T-helper 2 cell treated with Interferon-gamma antibody and Interleukin-4, amounts not matched to agents 5 μg/mL and 100 μg/mL, for 36 hours (primary cell): ENCODE measurements at regions not wholly inside any gene's neighbourhood (a gene's known extent, or its start where the extent isn't known, plus 50 kb on each side); places are given as distances from the start of the nearest gene placed in this dataset.
"Not testable (repeated sequence)": the region's sequence is repeated elsewhere in the genome, so short reads cannot be mapped to it uniquely, and the experiment has no call there.

ENCODE experiments used
- DNase-seq: peaks from one replicate; pipeline ENCODE4 v3.0.0; 2021; ENCODE audit warnings: low spot score
- H3K27ac Mint-ChIP-seq: one replicate; pipeline ENCODE4 v1.8.0; 2021; ENCODE audit warnings: mild to moderate bottlenecking, mixed read lengths
- H3K27me3 Mint-ChIP-seq: one replicate; pipeline ENCODE4 v1.8.0; 2021; ENCODE audit warnings: low read depth, mixed read lengths
- H3K36me3 Mint-ChIP-seq: one replicate; pipeline ENCODE4 v1.8.0; 2021; ENCODE audit warnings: low read depth, mixed read lengths
- H3K4me1 Mint-ChIP-seq: one replicate; pipeline ENCODE4 v1.8.0; 2021; ENCODE audit warnings: low read depth, mixed read lengths
- H3K4me3 Mint-ChIP-seq: one replicate; pipeline ENCODE4 v1.8.0; 2022; ENCODE audit warnings: mild to moderate bottlenecking, moderate library complexity, mixed read lengths
- H3K9me3 Mint-ChIP-seq: one replicate; pipeline ENCODE4 v1.8.0; 2021; ENCODE audit warnings: mixed read lengths

DNA sequence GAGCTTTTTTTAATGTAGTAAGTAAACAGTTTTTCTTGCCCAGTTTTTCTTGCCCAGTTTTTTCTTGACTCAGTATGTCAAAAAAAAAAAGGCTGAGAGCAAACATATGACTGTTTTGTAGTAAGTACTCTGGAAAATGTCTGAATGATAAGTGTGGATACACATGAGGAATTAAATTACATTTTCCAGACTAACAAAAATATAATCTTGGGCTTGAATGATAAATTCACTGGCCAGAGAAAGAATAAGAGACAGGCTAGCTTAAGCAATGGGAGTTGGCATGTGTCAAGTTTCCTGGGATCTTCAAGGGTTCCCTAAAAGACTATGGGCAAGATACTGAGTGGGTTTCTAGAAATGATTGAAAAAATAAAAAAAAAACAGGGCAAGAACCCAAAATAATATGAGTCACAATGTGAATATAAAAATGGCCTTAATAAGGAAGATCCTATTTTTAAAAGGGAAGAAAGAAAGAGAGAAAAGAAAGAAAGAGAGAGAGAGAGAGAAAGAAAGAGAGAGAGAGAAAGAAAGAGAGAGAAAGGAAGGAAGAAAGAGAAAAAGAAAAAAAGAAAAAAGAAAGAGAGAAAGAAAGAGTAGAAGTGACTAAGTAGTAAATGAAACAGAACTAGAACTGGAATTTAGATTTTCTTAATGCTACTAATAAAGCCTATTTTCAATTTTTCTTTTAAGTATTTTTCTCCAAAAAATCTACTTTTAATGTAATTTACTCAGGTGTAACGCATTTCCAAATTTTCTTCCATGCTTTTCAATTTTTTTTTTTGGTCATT, 60.2 kb downstream of the TFPI2 start:
- DNase-seq: no peak
- Mint-ChIP-seq H3K4me1 (no peaks in the 10 kb centered on the region), H3K9me3 (no peaks in the 10 kb centered on the region), H3K36me3 (no peaks in the 10 kb centered on the region), H3K27ac (no peak overlapping the region), H3K4me3 (no peak overlapping the region), H3K27me3 (no peaks in the 10 kb centered on the region)

- no peaks in the 10 kb centered on the region for H3K36me3 Mint-ChIP-seq
- H3K27ac Mint-ChIP-seq: no peak overlapping the region
- H3K27me3 Mint-ChIP-seq: no peaks in the 10 kb centered on the region
- DNase-seq: no peak
- no peaks in the 10 kb centered on the region for H3K9me3 Mint-ChIP-seq
- H3K4me1 Mint-ChIP-seq: no peaks in the 10 kb centered on the region
- H3K4me3 Mint-ChIP-seq: no peak overlapping the region
Observed at GRCh38 chr7:93828260-93828659, 62.3 kb downstream of the TFPI2 start.

GRCh38 chr7:93823621-93824020, 66.9 kb downstream of the TFPI2 start:
- Mint-ChIP-seq H3K27ac (no peak overlapping the region), H3K27me3 (no peaks in the 10 kb centered on the region), H3K36me3 (no peaks in the 10 kb centered on the region), H3K9me3 (no peaks in the 10 kb centered on the region), H3K4me3 (no peak overlapping the region), H3K4me1 (no peaks in the 10 kb centered on the region)
- no peak for DNase-seq

GRCh38 chr7:93821463-93821862, 69.1 kb downstream of the TFPI2 start:
- no peaks in the 10 kb centered on the region for H3K9me3 Mint-ChIP-seq
- H3K36me3 Mint-ChIP-seq: no peaks in the 10 kb centered on the region
- no peak for DNase-seq
- H3K4me3 Mint-ChIP-seq: no peak overlapping the region
- H3K27ac Mint-ChIP-seq: no peak overlapping the region
- no peaks in the 10 kb centered on the region for H3K4me1 Mint-ChIP-seq
- H3K27me3 Mint-ChIP-seq: no peaks in the 10 kb centered on the region

DNA sequence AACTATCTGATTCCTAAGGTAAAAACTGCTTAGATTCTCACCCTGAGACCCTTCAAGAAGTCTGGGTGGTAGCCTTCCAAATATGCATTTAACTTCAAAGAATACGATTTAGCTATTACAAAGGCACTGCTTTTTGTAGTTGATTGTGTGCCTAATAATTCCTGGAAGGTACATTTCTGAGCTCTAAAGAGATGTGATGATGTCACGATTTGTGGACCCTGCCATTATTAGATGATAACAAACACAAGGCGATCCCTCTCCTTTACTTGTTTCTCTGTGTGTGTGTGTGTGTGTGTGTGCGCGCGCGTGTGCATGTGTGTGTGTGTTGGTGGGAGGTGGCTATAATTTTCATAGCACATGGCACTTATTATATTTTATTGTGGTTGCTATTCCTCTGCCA, 70.9 kb downstream of the TFPI2 start:
- H3K4me1 Mint-ChIP-seq: no peaks in the 10 kb centered on the region
- no peaks in the 10 kb centered on the region for H3K9me3 Mint-ChIP-seq
- H3K4me3 Mint-ChIP-seq: no peak overlapping the region
- H3K27ac Mint-ChIP-seq: no peak overlapping the region
- H3K27me3 Mint-ChIP-seq: no peaks in the 10 kb centered on the region
- H3K36me3 Mint-ChIP-seq: no peaks in the 10 kb centered on the region
- DNase-seq: no peak

DNA sequence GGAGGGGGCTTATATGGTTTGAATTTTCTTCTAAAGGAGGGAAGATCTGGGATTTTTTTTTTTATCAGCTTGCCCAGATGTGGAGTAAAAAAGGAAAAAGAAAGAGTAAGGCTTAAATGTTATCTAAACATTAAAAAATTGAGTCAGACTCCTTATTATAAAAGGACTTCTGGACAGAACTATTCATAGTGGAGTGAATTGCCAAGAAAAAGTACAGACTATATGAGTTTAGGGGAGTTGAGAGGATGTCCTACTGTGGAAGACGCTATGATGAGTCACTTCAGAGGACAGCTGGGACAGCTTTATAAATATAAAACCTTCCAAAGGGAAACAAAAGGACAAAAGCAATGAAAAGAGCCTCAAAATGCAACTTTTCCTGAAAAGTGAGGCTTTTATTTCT, 73.0 kb downstream of the TFPI2 start:
- Mint-ChIP-seq H3K9me3 (no peaks in the 10 kb centered on the region), H3K27ac (no peak overlapping the region), H3K4me3 (no peak overlapping the region), H3K4me1 (no peaks in the 10 kb centered on the region), H3K27me3 (no peaks in the 10 kb centered on the region), H3K36me3 (no peaks in the 10 kb centered on the region)
- no peak for DNase-seq

DNA sequence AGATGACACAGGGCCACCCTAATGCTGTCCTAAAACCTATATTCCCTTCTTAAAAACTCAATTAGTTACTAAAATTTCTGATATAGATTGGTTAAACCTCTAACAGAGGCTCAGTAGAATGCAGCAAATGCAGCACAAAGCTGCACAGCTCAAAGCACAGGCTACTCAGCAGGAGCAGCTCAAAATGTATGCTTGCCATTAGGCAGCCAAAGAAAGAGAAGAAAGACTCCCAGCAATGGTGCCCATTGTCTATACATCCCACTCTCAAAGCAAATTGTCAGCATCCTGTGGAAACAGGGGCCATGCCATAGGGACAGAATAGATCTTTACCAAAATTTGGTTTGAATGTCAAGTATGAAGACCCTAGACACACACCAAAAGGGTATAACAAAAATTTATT, 73.5 kb downstream of the TFPI2 start:
- Mint-ChIP-seq H3K36me3 (no peaks in the 10 kb centered on the region), H3K4me3 (no peak overlapping the region), H3K27ac (no peak overlapping the region), H3K9me3 (no peaks in the 10 kb centered on the region), H3K27me3 (no peaks in the 10 kb centered on the region), H3K4me1 (no peaks in the 10 kb centered on the region)
- no peak for DNase-seq

DNA sequence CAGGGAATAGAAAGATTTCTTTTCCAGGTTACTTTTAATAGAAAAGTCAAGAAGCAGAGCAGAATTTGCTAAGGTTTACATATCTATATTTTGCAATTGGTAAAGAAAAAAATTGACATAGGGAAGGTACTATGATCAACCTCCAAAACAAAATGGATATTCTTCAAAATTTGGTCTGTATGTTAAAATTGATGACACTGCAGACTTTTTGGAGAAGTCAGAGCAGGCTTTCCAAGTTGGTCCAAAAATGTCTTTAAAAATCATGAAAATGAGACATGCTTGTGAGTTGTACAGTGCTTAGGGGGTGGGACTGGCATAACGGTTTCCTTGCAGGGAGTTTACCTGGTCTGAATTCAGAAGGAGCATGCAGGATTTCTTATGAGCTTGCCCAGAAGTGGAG, 77.0 kb downstream of the TFPI2 start:
- H3K4me1 Mint-ChIP-seq: no peaks in the 10 kb centered on the region
- no peaks in the 10 kb centered on the region for H3K27me3 Mint-ChIP-seq
- H3K9me3 Mint-ChIP-seq: no peaks in the 10 kb centered on the region
- no peak for DNase-seq
- no peak overlapping the region for H3K4me3 Mint-ChIP-seq
- H3K36me3 Mint-ChIP-seq: no peaks in the 10 kb centered on the region
- no peak overlapping the region for H3K27ac Mint-ChIP-seq

DNA sequence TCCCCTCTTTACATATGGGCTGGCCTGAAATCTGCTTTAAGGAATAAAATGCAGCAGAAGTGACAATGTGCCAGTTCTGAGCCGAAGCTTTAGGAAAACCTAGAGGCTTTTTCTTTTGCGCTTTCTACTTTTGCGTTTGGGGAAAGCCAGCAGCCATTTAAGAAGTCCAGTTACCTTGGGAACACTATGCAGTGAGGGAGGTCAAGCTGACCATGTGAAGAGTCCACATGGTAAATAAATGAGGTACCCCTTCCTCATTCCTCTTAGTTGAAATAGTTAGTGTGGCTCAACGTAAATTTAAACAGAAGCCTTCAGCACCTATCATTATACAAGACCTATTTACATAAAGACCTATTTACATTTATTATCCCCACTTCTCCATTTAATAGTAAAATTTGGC, 78.5 kb downstream of the TFPI2 start:
- Mint-ChIP-seq H3K9me3 (no peaks in the 10 kb centered on the region), H3K27me3 (no peaks in the 10 kb centered on the region)

GRCh38 chr7:93811198-93811597, 79.4 kb downstream of the TFPI2 start:
- Mint-ChIP-seq H3K27me3 (no peaks in the 10 kb centered on the region), H3K27ac (no peak overlapping the region), H3K9me3 (no peaks in the 10 kb centered on the region), H3K36me3 (no peaks in the 10 kb centered on the region), H3K4me1 (no peaks in the 10 kb centered on the region), H3K4me3 (no peak overlapping the region)
- no peak for DNase-seq

More for the DNA sequence above, 78.5 kb downstream of the TFPI2 start:
- H3K36me3 Mint-ChIP-seq: no peaks in the 10 kb centered on the region
- no peak overlapping the region for H3K27ac Mint-ChIP-seq
- H3K4me3 Mint-ChIP-seq: no peak overlapping the region
- no peak for DNase-seq
- no peaks in the 10 kb centered on the region for H3K4me1 Mint-ChIP-seq

- no peak overlapping the region for H3K4me3 Mint-ChIP-seq
- H3K27ac Mint-ChIP-seq: no peak overlapping the region
- H3K4me1 Mint-ChIP-seq: no peaks in the 10 kb centered on the region
- H3K36me3 Mint-ChIP-seq: no peaks in the 10 kb centered on the region
- DNase-seq: no peak
- H3K9me3 Mint-ChIP-seq: no peaks in the 10 kb centered on the region
- H3K27me3 Mint-ChIP-seq: no peaks in the 10 kb centered on the region
Observed at GRCh38 chr7:93810561-93810960, 80.0 kb downstream of the TFPI2 start.

GRCh38 chr7:93804726-93805125, 85.8 kb downstream of the TFPI2 start:
- no peaks in the 10 kb centered on the region for H3K36me3 Mint-ChIP-seq
- H3K4me1 Mint-ChIP-seq: no peaks in the 10 kb centered on the region
- no peaks in the 10 kb centered on the region for H3K9me3 Mint-ChIP-seq
- H3K4me3 Mint-ChIP-seq: no peak overlapping the region
- H3K27ac Mint-ChIP-seq: no peak overlapping the region
- no peaks in the 10 kb centered on the region for H3K27me3 Mint-ChIP-seq
- no peak for DNase-seq

- no peak overlapping the region for H3K4me3 Mint-ChIP-seq
- no peaks in the 10 kb centered on the region for H3K9me3 Mint-ChIP-seq
- DNase-seq: no peak
- no peaks in the 10 kb centered on the region for H3K27me3 Mint-ChIP-seq
- H3K4me1 Mint-ChIP-seq: no peaks in the 10 kb centered on the region
- no peaks in the 10 kb centered on the region for H3K36me3 Mint-ChIP-seq
- H3K27ac Mint-ChIP-seq: no peak overlapping the region
Observed at GRCh38 chr7:93799750-93800357, 90.7 kb downstream of the TFPI2 start.

GRCh38 chr7:93793084-93793697, 97.4 kb downstream of the TFPI2 start:
- not testable (repeated sequence) for H3K27me3 Mint-ChIP-seq, H3K4me1 Mint-ChIP-seq, H3K4me3 Mint-ChIP-seq

More at GRCh38 chr7:93793084-93793697, 97.4 kb downstream of the TFPI2 start:
- H3K36me3 Mint-ChIP-seq, DNase-seq, H3K27ac Mint-ChIP-seq, H3K9me3 Mint-ChIP-seq: not testable (repeated sequence)
